HL-60/S4 treated with retinoic acid at 250 ng/mL for 4 days and 3 days (cell line): ENCODE measurements at regions not wholly inside any gene's neighbourhood (a gene's known extent, or its start where the extent isn't known, plus 50 kb on each side); places are given as distances from the start of the nearest gene placed in this dataset.
"Not testable (repeated sequence)": the region's sequence is repeated elsewhere in the genome, so short reads cannot be mapped to it uniquely, and the experiment has no call there.

Experiments used
- in situ Hi-C: fragments of 300-500 bp; cut with MboI; formaldehyde crosslinking; loops from 2 replicates; pipeline ENCODE4 v1.7.0; 2022; ENCODE audit warnings: low sequenced_read_pairs

GRCh38 chr9:34797367-34797766 lies 87.4 kb upstream of the CCL21 start:
- in situ Hi-C loops, result no loop called here

- in situ Hi-C loops, result no loop called here
Measured at GRCh38 chr9:34796924-34797323, 87.0 kb upstream of the CCL21 start.

GRCh38 chr9:34793428-34793827 lies 83.5 kb upstream of the CCL21 start:
- in situ Hi-C loops, result no loop called here

- in situ Hi-C loops, result no loop called here
Measured at GRCh38 chr9:34783951-34784487, 74.1 kb upstream of the CCL21 start.

GRCh38 chr9:34782372-34782771 lies 72.4 kb upstream of the CCL21 start:
- in situ Hi-C loops, result no loop called here

- in situ Hi-C loops, result no loop called here
Measured at GRCh38 chr9:34777666-34778065, 67.7 kb upstream of the CCL21 start.

- in situ Hi-C loops, result no loop called here
Measured at GRCh38 chr9:34773955-34774354, 64.0 kb upstream of the CCL21 start.

- in situ Hi-C loops, result no loop called here
Measured at GRCh38 chr9:34773306-34773910, 63.5 kb upstream of the CCL21 start.

- in situ Hi-C loops, result no loop called here
Measured at GRCh38 chr9:34771007-34771406, 61.1 kb upstream of the CCL21 start.

- in situ Hi-C loops, result not testable (repeated sequence)
Measured at GRCh38 chr9:34767087-34767486, 57.2 kb upstream of the CCL21 start.

GRCh38 chr9:34760196-34761040 lies 50.5 kb upstream of the CCL21 start:
- in situ Hi-C loops, result not testable (repeated sequence)
